Astrocyte of the cerebellum (primary cell): ENCODE measurements at regions not wholly inside any gene's neighbourhood (a gene's known extent, or its start where the extent isn't known, plus 50 kb on each side); places are given as distances from the start of the nearest gene placed in this dataset.

Experiments
- DNase-seq: peaks from one replicate; pipeline ENCODE4 v3.0.0-alpha.2; 2011; ENCODE audit warnings: low read depth
- H3K4me3 ChIP-seq: 2 replicates; pipeline ENCODE4 v1.5.1; 2011; ENCODE audit warnings: mild to moderate bottlenecking, low read depth, low read length, moderate library complexity
- CTCF ChIP-seq: IDR thresholded peaks from 2 replicates; pipeline ENCODE4 v1.5.1; 2012; ENCODE audit warnings: low read length, low read depth, moderate library complexity, mild to moderate bottlenecking; ENCODE audit errors: missing control alignments
- in situ Hi-C: cut with HindIII; loops from 2 replicates; pipeline ENCODE4 v1.10.0; 2017; ENCODE audit warnings: low sequenced_read_pairs

GRCh38 chr11:26858098-26858497, 135.8 kb upstream of the FIBIN start:
- TF ChIP-seq CTCF = no peak
- H3K4me3 ChIP-seq = no peak overlapping the region
- in situ Hi-C loops = no loop called here
- DNase-seq = no peak

- H3K4me3 ChIP-seq = no peak overlapping the region
- no peak for TF ChIP-seq CTCF
- in situ Hi-C loops = no loop called here
- DNase-seq = no peak
Measured at GRCh38 chr11:26859416-26859815, 134.5 kb upstream of the FIBIN start.

- in situ Hi-C loops = no loop called here
- no peak for DNase-seq
- TF ChIP-seq CTCF = no peak
- H3K4me3 ChIP-seq = no peak overlapping the region
Measured at GRCh38 chr11:26860091-26860780, 133.7 kb upstream of the FIBIN start.

GRCh38 chr11:26860895-26861294, 133.0 kb upstream of the FIBIN start:
- in situ Hi-C loops = no loop called here
- H3K4me3 ChIP-seq = no peak overlapping the region
- DNase-seq = no peak
- no peak for TF ChIP-seq CTCF

GRCh38 chr11:26862801-26863200, 131.1 kb upstream of the FIBIN start:
- no peak for DNase-seq
- in situ Hi-C loops = no loop called here
- no peak overlapping the region for H3K4me3 ChIP-seq

GRCh38 chr11:26865703-26866102, 128.2 kb upstream of the FIBIN start:
- in situ Hi-C loops = no loop called here
- DNase-seq = no peak
- no peak for TF ChIP-seq CTCF
- no peak overlapping the region for H3K4me3 ChIP-seq

More at GRCh38 chr11:26862801-26863200, 131.1 kb upstream of the FIBIN start:
- no peak for TF ChIP-seq CTCF
